Panc1 (cell line): ENCODE measurements at regions not wholly inside any gene's neighbourhood (a gene's known extent, or its start where the extent isn't known, plus 50 kb on each side); places are given as distances from the start of the nearest gene placed in this dataset.

Experiments
- ATAC-seq: fragments of 200-7000 bp; cut with Tn5 transposase; 2 replicates; pipeline ENCODE4 v1.9.1; 2020; ENCODE audit warnings: mild to moderate bottlenecking, moderate library complexity
- BruUV-seq: library from RNA; stranded (reverse); fragments of 400-500 nt; replicated peaks from 2 replicates; lab custom pipeline; 2021; lab: Mats Ljungman, UMichigan
- CTCF ChIA-PET: fragments of 300-600 bp; sonication (Branson Sonifier 250); formaldehyde crosslinking; loops from one replicate; lab custom pipeline; 2022; ENCODE audit warnings: antibody characterized with exemption; lab: Charles Lee
- POLR2A ChIA-PET: fragments of 300-600 bp; sonication (Branson Sonifier 250); formaldehyde crosslinking; loops from one replicate; lab custom pipeline; 2022; ENCODE audit warnings: antibody characterized with exemption; lab: Charles Lee
- DNase-seq: peaks from one replicate; pipeline ENCODE4 v3.0.0-alpha.2; 2010; ENCODE audit warnings: low read depth, low spot score
- H3K27ac ChIP-seq: 2 replicates; pipeline ENCODE4 v1.5.1; 2011; ENCODE audit warnings: mild to moderate bottlenecking, low read length, inconsistent platforms
- H3K27me3 ChIP-seq: fragments of 200-500 bp; sonication (Bioruptor generic); 2 replicates; pipeline ENCODE4 v1.6.0; 2014; ENCODE audit warnings: low read length, inconsistent platforms; ENCODE audit not compliant: control insufficient read depth, insufficient read depth
- H3K36me3 ChIP-seq: fragments of 200-500 bp; sonication (Bioruptor generic); 2 replicates; pipeline ENCODE4 v1.5.1; 2014; ENCODE audit warnings: inconsistent platforms, mild to moderate bottlenecking, low read length, moderate library complexity; ENCODE audit not compliant: control insufficient read depth, insufficient read depth
- H3K4me1 ChIP-seq: 2 replicates; pipeline ENCODE4 v1.5.1; 2011; ENCODE audit warnings: inconsistent platforms, mild to moderate bottlenecking, low read length, moderate library complexity; ENCODE audit not compliant: control insufficient read depth, insufficient read depth
- H3K4me3 ChIP-seq, 2 experiments: 2 replicates each; pipeline ENCODE4 v1.5.1; 2011 to 2012; ENCODE audit warnings: low read depth in 2 of 2, low read length in 2 of 2, mild to moderate bottlenecking in 2 of 2, inconsistent platforms in 1 of 2, moderate library complexity in 1 of 2
- H3K9me3 ChIP-seq: fragments of 200-500 bp; sonication (Bioruptor generic); 2 replicates; pipeline ENCODE4 v1.5.1; 2014; ENCODE audit warnings: low read depth, mild to moderate bottlenecking, inconsistent platforms, low read length, moderate library complexity; ENCODE audit not compliant: control insufficient read depth, insufficient read depth
- CTCF ChIP-seq: fragments of 450-650 bp; IDR thresholded peaks from 2 replicates; pipeline ENCODE4 v1.5.1; 2017; ENCODE audit warnings: mild to moderate bottlenecking
- POLR2AphosphoS5 ChIP-seq: IDR thresholded peaks from 2 replicates; pipeline ENCODE4 v1.6.1; 2012; ENCODE audit warnings: mild to moderate bottlenecking, low read depth, low read length, moderate library complexity
- REST ChIP-seq, 2 experiments: IDR thresholded peaks; 2 replicates each; pipeline ENCODE4 v1.6.1; 2011 to 2012; ENCODE audit warnings: low read depth in 2 of 2, control low read depth in 1 of 2, low read length in 1 of 2, mild to moderate bottlenecking in 1 of 2, moderate library complexity in 1 of 2; ENCODE audit not compliant: insufficient read depth in 1 of 2
- SIN3A ChIP-seq: IDR thresholded peaks from 2 replicates; pipeline ENCODE4 v1.6.1; 2012; ENCODE audit warnings: low read depth, mild to moderate bottlenecking, low read length, moderate library complexity, borderline replicate concordance; ENCODE audit not compliant: insufficient read depth
- TCF7L2 ChIP-seq: IDR thresholded peaks from 2 replicates; pipeline ENCODE4 v1.6.1; 2011; ENCODE audit warnings: mild to moderate bottlenecking, low read depth, low read length, inconsistent platforms
- in situ Hi-C: cut with HindIII; loops from 2 replicates; pipeline ENCODE4 v1.10.0; 2016; ENCODE audit warnings: low sequenced_read_pairs, low pct_unique_long_range_greater_than_20kb
- intact Hi-C: fragments of 100-400 bp; cut with micrococcal nuclease; formaldehyde crosslinking; loops from one replicate; pipeline ENCODE4 v1.10.0; 2022; ENCODE audit not compliant: unreplicated experiment

- H3K27me3 ChIP-seq, result no peaks in the 10 kb centered on the region
- no peaks in the 10 kb centered on the region for H3K4me1 ChIP-seq
- TF ChIP-seq CTCF (no peak), TCF7L2 (no peak), SIN3A (no peak), POLR2AphosphoS5 (no peak), REST (IDR thresholded peaks at IDR 0.05; ENCODE audit: insufficient read depth in 1 of 2, low read depth in 2 of 2, low read length in 1 of 2) (no peak)
- ATAC-seq (no peak), DNase-seq (no peak)
- BruUV-seq, result no TSS peak
- no peak overlapping the region for H3K4me3 ChIP-seq
- in situ Hi-C loops, result no loop called here
- ChIA-PET POLR2A (no interaction called here), CTCF (no interaction called here)
- no peak overlapping the region for H3K27ac ChIP-seq
- H3K36me3 ChIP-seq, result no peaks in the 10 kb centered on the region
- intact Hi-C loops, result no loop called here
- no peaks in the 10 kb centered on the region for H3K9me3 ChIP-seq
These were observed 321.3 kb downstream of the FOXO1 start for GRCh38 chr13:40345149-40345514.

GRCh38 chr13:40345654-40346372 is 320.6 kb downstream of the FOXO1 start:
- TF ChIP-seq TCF7L2 (no peak), REST (IDR thresholded peaks at IDR 0.05; ENCODE audit: insufficient read depth in 1 of 2, low read depth in 2 of 2, low read length in 1 of 2) (no peak), SIN3A (no peak), POLR2AphosphoS5 (no peak), CTCF (no peak)
- in situ Hi-C loops, result no loop called here
- POLR2A ChIA-PET, result no interaction called here
- ATAC-seq (no peak), DNase-seq (no peak)
- no TSS peak for BruUV-seq
- H3K4me1 ChIP-seq, result no peaks in the 10 kb centered on the region
- CTCF ChIA-PET, result no interaction called here
- H3K27me3 ChIP-seq, result no peaks in the 10 kb centered on the region
- no peaks in the 10 kb centered on the region for H3K36me3 ChIP-seq
- intact Hi-C loops, result no loop called here
- no peak overlapping the region for H3K4me3 ChIP-seq
- no peak overlapping the region for H3K27ac ChIP-seq
- H3K9me3 ChIP-seq, result no peaks in the 10 kb centered on the region
